KMS-11 (cell line): ENCODE measurements at regions not wholly inside any gene's neighbourhood (a gene's known extent, or its start where the extent isn't known, plus 50 kb on each side); places are given as distances from the start of the nearest gene placed in this dataset.
"Not testable (repeated sequence)": the region's sequence is repeated elsewhere in the genome, so short reads cannot be mapped to it uniquely, and the experiment has no call there.

Source experiments
- H2AFZ ChIP-seq: fragments of 200-600 bp; sonication (generic); 2 replicates; pipeline ENCODE4 v1.6.1; 2016; ENCODE audit warnings: antibody characterized with exemption, mixed run types, low read depth
- H3K27ac ChIP-seq: fragments of 200-600 bp; sonication (generic); 2 replicates; pipeline ENCODE4 v1.6.1; 2016; ENCODE audit warnings: mild to moderate bottlenecking, mixed run types
- H3K27me3 ChIP-seq: fragments of 200-600 bp; sonication (generic); 2 replicates; pipeline ENCODE4 v1.6.1; 2017; ENCODE audit warnings: mild to moderate bottlenecking, low read depth, mixed run types, moderate library complexity; ENCODE audit not compliant: insufficient read depth
- H3K36me3 ChIP-seq: fragments of 200-600 bp; sonication (generic); 2 replicates; pipeline ENCODE4 v1.6.1; 2017; ENCODE audit warnings: mild to moderate bottlenecking, mixed run types; ENCODE audit not compliant: insufficient read depth
- H3K4me1 ChIP-seq: fragments of 200-600 bp; sonication (generic); 2 replicates; pipeline ENCODE4 v1.6.1; 2016; ENCODE audit warnings: mild to moderate bottlenecking, low read depth, mixed run types; ENCODE audit not compliant: poor library complexity, severe bottlenecking
- H3K4me2 ChIP-seq: fragments of 200-600 bp; sonication (generic); 2 replicates; pipeline ENCODE4 v1.7.0; 2016; ENCODE audit warnings: mild to moderate bottlenecking, mixed run types
- H3K4me3 ChIP-seq: fragments of 200-600 bp; sonication (generic); IDR thresholded peaks from 2 replicates; pipeline ENCODE4 v1.6.1; 2017; ENCODE audit warnings: low read depth, low read length, mixed read lengths; ENCODE audit not compliant: insufficient read depth
- H3K79me2 ChIP-seq: fragments of 200-600 bp; sonication (generic); 2 replicates; pipeline ENCODE4 v1.6.1; 2016; ENCODE audit warnings: low read depth, mixed run types; ENCODE audit not compliant: insufficient read depth
- H3K9ac ChIP-seq: fragments of 200-600 bp; sonication (generic); 2 replicates; pipeline ENCODE4 v1.6.1; 2016; ENCODE audit warnings: mild to moderate bottlenecking, mixed run types
- H4K20me1 ChIP-seq: fragments of 200-600 bp; sonication (generic); 2 replicates; pipeline ENCODE4 v1.6.1; 2016; ENCODE audit warnings: mild to moderate bottlenecking, mixed run types; ENCODE audit not compliant: insufficient read depth
- CTCF ChIP-seq: fragments of 200-600 bp; sonication (generic); conservative IDR thresholded peaks from 2 replicates; pipeline ENCODE4 v1.6.1; 2017; ENCODE audit warnings: low read depth, mild to moderate bottlenecking, antibody characterized with exemption, low read length, moderate library complexity, mixed read lengths

- no peaks in the 10 kb centered on the region for H3K79me2 ChIP-seq
- no peak overlapping the region for H2AFZ ChIP-seq
- H3K27me3 ChIP-seq = no peaks in the 10 kb centered on the region
- no peak overlapping the region for H3K4me3 ChIP-seq
- H4K20me1 ChIP-seq = no peaks in the 10 kb centered on the region
- H3K36me3 ChIP-seq = no peaks in the 10 kb centered on the region
- no peak for TF ChIP-seq CTCF
- no peak overlapping the region for H3K27ac ChIP-seq
- no peaks in the 10 kb centered on the region for H3K4me1 ChIP-seq
- no peak overlapping the region for H3K9ac ChIP-seq
- no peak overlapping the region for H3K4me2 ChIP-seq
These were observed 1225.7 kb downstream of the OTOL1 start for GRCh38 chr3:162722337-162722736.

- not testable (repeated sequence) for H3K4me1 ChIP-seq, H3K4me3 ChIP-seq, H3K27me3 ChIP-seq, H2AFZ ChIP-seq, H4K20me1 ChIP-seq, H3K4me2 ChIP-seq, H3K79me2 ChIP-seq, H3K36me3 ChIP-seq, H3K9ac ChIP-seq, H3K27ac ChIP-seq
These were observed 1226.2 kb downstream of the OTOL1 start for GRCh38 chr3:162722796-162723195.

- H3K36me3 ChIP-seq = no peaks in the 10 kb centered on the region
- H4K20me1 ChIP-seq = no peaks in the 10 kb centered on the region
- no peak overlapping the region for H3K27ac ChIP-seq
- no peak overlapping the region for H3K4me3 ChIP-seq
- H3K27me3 ChIP-seq = no peaks in the 10 kb centered on the region
- no peak overlapping the region for H3K4me2 ChIP-seq
- H3K4me1 ChIP-seq = no peaks in the 10 kb centered on the region
- H2AFZ ChIP-seq = no peak overlapping the region
- no peak overlapping the region for H3K9ac ChIP-seq
- H3K79me2 ChIP-seq = no peaks in the 10 kb centered on the region
- TF ChIP-seq CTCF = no peak
These were observed 1233.1 kb downstream of the OTOL1 start for GRCh38 chr3:162729686-162730085.

- H3K4me3 ChIP-seq, H4K20me1 ChIP-seq, H3K27ac ChIP-seq, H3K79me2 ChIP-seq, H3K4me2 ChIP-seq, H3K36me3 ChIP-seq, H3K27me3 ChIP-seq, H3K9ac ChIP-seq, H2AFZ ChIP-seq, H3K4me1 ChIP-seq: not testable (repeated sequence)
These were observed 1235.4 kb downstream of the OTOL1 start for GRCh38 chr3:162731961-162732360.

- no peaks in the 10 kb centered on the region for H4K20me1 ChIP-seq
- H3K4me2 ChIP-seq = no peak overlapping the region
- TF ChIP-seq CTCF = no peak
- no peaks in the 10 kb centered on the region for H3K27me3 ChIP-seq
- no peaks in the 10 kb centered on the region for H3K79me2 ChIP-seq
- no peak overlapping the region for H3K9ac ChIP-seq
- H3K36me3 ChIP-seq = no peaks in the 10 kb centered on the region
- no peak overlapping the region for H3K27ac ChIP-seq
- H2AFZ ChIP-seq = no peak overlapping the region
- no peaks in the 10 kb centered on the region for H3K4me1 ChIP-seq
- H3K4me3 ChIP-seq = no peak overlapping the region
These were observed 1242.2 kb downstream of the OTOL1 start for GRCh38 chr3:162738784-162739183.
